CD4-positive, alpha-beta T cell treated with Interleukin-1 beta for 1 hour (primary cell): ENCODE measurements at regions not wholly inside any gene's neighbourhood (a gene's known extent, or its start where the extent isn't known, plus 50 kb on each side); places are given as distances from the start of the nearest gene placed in this dataset.
"Not testable (repeated sequence)": the region's sequence is repeated elsewhere in the genome, so short reads cannot be mapped to it uniquely, and the experiment has no call there.

Source experiments
- DNase-seq, 2 donors: peaks; one replicate each; pipeline ENCODE4 v3.0.0-alpha.2; 2020 to 2022

- no peak for DNase-seq
Observed at GRCh38 chr1:173344034-173344743, 132.9 kb upstream of the PRDX6 start.

DNA sequence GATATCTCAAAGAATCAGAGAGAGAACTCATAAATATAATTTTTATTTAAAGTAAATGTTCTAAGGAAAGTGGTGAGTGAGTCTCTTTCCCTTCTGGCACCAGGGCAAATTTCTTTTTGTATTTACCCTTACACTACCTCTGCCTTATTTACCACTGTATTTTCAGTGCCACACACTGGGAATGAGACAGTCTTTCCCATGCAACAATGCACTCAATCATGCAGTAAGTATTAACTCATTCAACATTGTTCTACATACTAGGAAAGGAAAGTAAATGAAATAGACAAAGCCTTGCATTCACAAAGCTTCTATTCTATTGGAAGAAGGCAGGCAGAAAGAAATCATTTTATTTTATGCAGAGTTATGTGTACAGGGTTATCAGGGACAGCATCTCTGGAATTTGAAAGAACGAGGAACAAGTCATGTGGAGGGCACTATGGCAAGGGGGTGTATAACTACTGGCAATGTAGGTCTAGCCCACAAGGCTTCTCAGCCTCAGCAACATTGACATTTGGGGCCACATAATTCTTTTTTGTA lies 129.8 kb upstream of the PRDX6 start:
- no peak for DNase-seq

GRCh38 chr1:173352635-173353034 lies 124.5 kb upstream of the PRDX6 start:
- DNase-seq, result not testable (repeated sequence)

- DNase-seq, result no peak
Observed at GRCh38 chr1:173353350-173353749, 123.8 kb upstream of the PRDX6 start.

DNA sequence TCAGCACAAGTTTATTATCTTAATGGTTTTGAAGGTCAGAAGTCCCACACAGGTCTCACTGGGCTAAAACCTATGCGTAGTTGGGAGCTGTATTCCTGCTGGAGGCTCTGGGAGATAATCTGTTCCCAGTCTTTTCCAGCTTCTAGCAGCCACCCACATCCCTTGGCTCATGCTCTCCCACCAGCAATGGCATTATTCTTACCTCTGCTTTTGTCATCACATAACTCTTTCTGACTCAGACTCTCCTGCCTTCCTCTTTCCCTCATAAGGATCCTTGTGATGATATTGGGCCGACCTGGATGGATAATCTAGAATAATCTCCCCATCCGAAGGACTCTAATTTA lies 122.2 kb upstream of the PRDX6 start:
- no peak for DNase-seq

GRCh38 chr1:173355281-173356031 lies 121.7 kb upstream of the PRDX6 start:
- no peak for DNase-seq

- no peak for DNase-seq
Observed at GRCh38 chr1:173356191-173356762, 120.9 kb upstream of the PRDX6 start.

DNA sequence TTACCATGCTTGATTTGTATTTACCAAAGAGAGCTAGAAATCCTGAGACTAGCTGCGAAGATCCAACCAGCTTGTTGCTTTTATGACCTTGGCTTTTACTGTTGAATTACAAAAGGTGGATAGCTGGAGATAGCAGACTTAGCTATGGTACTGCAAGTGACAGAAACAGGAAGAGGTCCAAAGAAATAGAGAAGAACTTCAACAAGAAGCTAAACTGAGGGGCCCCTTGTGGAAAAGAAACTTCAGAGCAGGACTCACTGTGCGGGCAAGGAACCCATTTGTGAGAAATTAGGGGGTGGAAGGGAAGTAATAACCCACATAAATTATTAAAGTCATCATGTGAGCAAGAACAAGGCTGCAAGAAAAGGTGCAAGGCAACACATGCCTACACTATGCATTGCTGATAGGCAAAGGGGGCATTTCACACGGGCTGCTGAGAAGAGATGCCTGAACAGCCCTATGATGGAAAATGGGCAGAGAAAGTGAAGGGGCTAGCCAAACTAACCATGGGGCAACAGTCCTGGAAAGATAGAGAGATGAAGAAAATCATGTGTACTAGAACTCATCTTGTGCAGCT lies 116.6 kb upstream of the PRDX6 start:
- no peak for DNase-seq

DNA sequence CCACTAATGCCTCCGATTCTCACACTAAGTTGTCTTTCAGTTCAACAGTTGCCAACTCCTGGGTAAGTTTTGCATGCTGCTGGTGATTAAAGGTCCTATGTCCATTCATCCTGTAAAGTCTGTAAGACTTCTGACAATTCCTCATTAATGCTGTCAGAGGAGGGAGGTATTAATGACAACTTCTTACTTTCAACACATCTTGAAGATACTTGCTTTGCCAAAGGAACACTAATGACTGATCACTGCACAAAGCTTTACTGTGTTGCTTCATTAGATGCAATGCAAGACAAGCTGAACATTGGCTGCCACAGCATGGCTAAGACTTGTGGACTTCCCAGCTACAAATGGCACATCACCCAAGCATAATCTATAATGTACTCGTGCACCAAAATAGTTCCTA lies 114.6 kb upstream of the PRDX6 start:
- DNase-seq, result no peak

GRCh38 chr1:173364827-173365226 lies 112.3 kb upstream of the PRDX6 start:
- no peak for DNase-seq

DNA sequence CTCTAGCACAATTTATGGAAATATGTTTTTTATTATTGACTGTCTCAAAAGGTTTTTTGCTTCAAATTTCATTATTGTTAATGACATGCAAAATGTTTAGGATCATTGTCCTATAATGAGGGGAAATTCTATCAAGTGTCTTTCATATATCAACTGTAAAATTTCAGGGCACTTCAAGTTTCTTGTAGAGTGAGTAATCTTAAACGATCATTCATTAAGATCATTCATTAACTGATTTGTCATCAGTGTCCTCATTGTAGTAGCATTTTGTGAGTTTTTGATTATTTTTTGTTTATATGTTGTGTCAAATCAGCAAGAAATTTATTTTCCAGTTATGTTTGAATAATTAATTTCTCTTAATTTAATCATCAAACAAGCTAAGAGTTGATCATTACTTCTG lies 111.8 kb upstream of the PRDX6 start:
- no peak for DNase-seq

DNA sequence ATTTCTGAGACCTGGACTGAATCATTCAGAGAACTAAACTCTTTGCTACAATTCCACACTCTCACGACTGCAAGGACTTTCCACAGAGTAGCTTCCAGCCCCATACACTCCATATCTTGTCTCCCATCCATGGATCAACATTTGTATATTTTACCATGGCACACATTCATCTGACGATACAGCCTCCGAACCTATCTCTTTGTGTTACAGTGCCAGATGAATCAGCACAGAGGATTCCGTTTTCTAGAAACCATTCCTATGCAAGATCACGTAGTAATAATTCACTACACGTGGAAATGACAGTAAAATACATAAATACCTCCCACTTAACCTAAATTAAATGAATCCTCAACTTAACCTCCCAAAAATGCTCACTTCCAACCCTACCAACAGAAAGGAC lies 110.0 kb upstream of the PRDX6 start:
- DNase-seq, result no peak

GRCh38 chr1:173370586-173370985 lies 106.5 kb upstream of the PRDX6 start:
- not testable (repeated sequence) for DNase-seq

DNA sequence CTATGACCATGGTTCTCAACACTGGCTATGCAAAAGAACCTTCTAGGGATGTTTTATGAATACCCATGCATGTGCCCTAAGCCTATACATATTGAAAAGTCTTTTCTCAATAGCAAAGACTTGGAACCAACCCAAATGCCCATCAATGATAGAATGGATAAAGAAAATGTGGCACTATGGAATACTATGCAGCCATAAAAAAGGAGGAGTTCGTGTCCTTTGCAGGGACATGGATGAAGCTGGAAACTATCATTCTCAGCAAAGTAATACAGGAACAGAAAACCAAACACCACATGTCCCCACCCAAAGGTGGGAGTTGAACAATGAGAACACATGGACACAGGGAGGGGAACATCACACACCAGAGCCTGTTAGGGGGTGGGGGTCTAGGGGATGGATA lies 101.1 kb upstream of the PRDX6 start:
- not testable (repeated sequence) for DNase-seq

DNA sequence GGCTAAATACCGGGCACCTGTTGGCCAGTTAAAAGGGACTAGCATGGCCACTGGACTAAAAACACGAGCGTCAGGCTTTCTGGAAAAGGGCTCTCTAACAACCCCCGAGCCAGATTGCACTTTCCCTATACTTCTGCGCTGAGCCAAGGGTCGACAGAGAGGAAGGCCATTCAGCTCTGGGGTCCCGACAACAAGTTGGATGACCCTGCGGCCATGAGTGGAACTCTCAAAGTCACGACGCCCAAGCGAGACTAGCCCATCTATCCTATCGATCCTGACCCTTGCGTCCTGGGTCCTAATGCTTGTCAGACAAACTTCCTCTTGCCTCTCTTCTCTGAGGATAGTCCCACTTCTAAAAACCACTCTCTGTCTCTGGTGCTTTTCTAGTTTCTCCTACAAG lies 99.9 kb upstream of the PRDX6 start:
- no peak for DNase-seq

GRCh38 chr1:173383351-173383750 lies 93.8 kb upstream of the PRDX6 start:
- no peak for DNase-seq

DNA sequence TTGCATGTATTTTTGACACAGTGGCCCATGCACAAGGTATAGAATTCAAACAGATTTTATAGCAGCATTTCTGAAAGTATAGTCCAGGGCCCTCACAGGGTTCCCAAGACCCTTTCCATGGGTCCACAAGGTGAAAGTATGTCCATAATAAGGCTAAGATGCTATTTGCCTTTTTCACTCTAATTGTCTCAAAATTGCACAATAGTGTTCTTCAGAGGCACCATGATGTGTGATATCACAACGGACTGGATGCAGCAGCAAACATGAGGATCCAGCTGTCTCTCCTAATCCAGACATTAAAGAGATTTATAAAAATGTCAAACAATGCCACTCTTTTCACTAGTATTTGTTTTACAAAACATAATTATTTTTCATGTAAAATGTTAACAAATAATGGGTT lies 88.8 kb upstream of the PRDX6 start:
- DNase-seq, result no peak

DNA sequence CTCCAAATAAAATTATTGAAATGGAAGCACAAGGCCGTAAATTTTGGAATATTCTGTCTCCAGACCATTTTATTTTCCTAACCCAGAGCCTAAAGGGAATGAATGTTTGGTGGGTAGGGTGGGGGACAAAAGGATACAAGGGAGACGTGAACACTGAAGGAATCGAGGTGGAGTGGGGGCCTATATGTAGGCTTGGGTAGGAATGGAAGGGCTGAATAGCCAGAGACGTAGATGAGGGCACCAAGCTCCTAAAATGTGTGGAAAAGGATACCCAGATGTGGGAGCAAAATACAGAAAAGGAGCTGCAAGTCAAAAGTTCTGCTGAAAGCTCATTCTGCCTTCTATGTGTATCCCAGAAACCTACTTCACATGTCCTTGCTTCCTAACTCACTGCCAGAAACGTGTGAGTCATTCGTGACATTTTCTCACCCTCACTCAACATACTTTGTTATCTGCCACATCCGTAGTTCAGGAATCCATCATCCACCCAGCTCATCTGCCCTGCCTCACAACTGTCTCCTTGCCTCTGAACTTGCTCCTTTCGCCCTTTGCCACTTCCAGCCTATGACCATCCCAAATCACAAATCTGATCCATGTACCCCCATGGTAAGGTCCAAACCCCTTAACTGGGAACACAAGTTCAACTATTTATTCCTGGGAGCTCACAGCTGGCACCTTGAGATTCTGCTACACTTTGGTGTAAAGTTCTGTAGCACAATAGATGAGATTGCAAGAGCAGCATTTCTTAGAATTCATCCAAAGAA lies 84.1 kb upstream of the PRDX6 start:
- no peak for DNase-seq

- DNase-seq, result no peak
Observed at GRCh38 chr1:173393659-173394000, 83.5 kb upstream of the PRDX6 start.

DNA sequence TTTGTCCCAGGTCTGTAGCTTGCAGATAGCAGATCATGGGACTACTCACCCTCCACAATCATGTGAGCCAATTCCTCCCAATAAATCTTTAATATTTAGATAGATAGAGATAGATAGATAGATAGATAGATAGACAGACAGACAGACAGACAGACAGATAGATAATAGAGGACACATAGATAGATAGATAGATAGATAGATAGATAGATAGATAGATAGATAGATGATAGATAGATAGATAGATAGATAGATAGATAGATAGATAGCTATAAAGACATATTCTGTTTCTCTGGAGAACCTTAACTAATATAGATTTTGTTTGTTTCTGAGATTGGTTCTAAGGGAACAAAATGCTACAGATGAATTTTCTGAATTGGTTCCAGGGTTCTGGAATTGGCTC lies 82.3 kb upstream of the PRDX6 start:
- DNase-seq, result not testable (repeated sequence)

GRCh38 chr1:173395762-173396161 lies 81.4 kb upstream of the PRDX6 start:
- DNase-seq, result no peak

- no peak for DNase-seq
Observed at GRCh38 chr1:173400387-173400995, 76.6 kb upstream of the PRDX6 start.

DNA sequence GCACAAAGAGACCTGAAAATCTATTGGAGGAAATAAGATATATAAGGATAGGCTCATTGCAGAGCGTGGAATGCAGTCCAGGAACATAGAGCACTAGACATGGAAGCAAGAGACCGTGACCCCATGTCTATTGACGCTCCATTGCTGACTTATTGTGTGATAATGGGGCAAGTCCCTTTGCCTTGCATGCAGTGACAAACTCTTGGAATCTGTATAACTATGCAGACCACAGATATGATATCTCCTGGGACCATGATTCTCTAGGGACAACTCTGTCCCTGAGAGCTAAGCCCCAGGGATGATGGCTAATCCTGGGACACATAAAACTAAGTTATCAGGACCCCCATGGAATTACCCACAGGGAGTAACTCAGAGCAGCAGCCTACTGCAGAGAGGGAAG lies 73.1 kb upstream of the PRDX6 start:
- no peak for DNase-seq
